GM19455 (cell line): ENCODE measurements at regions not wholly inside any gene's neighbourhood (a gene's known extent, or its start where the extent isn't known, plus 50 kb on each side); places are given as distances from the start of the nearest gene placed in this dataset.

Source experiments
- ATAC-seq: cut with Tn5 transposase; IDR thresholded peaks from one replicate; pipeline ENCODE4 v1.9.1; 2021; ENCODE audit not compliant: unreplicated experiment

DNA sequence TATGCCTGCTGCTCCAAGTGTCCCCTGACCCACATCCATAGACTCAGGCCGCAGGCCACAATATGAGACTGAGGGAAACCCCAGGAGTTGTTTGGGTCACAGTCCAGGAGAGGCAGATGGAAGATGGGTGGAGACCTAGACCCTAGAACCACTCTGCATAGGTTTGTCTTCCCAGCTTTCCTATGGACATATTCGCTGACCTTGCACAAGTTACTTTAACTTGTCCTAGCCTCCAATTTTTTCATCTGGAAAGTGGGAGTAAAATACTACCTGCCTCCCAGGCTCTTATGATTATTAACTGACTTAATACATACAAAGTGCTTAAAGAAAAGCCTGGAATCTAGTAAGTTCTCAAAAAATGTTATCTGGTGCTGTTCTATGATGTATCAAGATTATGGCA, 157.1 kb upstream of the IFNG-AS1 start:
- no peak for ATAC-seq

DNA sequence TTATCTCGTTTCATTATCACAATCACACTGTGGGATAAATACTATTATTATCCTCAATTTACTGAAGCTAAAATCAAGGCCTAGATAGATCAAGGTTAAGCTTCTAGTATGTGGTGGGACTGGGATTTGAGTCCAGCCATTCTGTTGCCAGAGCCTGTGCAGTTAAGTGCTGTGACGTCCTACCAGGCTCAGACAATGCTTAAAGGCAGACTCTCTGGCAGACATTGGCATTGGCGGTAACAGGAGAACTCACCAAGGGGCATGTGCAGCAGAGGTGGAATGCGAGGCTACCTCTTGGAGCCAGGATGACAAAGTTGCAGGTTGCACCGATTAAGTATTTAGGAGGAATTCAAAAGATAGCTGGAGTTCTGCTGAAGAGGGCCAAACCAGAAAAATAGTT, 155.6 kb upstream of the IFNG-AS1 start:
- no peak for ATAC-seq

GRCh38 chr12:67837876-67838275, 151.4 kb upstream of the IFNG-AS1 start:
- ATAC-seq: no peak

DNA sequence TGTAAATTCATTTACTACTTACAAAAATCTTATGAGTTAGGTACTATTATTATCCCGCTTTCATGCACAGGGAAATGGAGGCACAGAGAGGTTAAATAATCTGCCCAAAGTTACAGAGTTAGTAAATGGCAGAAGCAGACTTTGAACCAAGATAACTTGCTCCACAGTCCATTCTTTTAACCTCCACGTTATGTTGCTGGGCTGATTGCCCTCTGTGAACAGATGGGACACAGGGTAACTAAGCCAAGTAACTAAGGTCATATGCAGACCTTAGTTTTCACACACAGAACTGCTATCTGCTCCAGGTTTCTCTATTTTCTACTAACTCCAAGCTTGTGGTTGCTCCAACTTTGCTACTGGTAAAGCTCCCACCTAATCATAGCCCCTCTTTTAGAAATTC, 147.1 kb upstream of the IFNG-AS1 start:
- no peak for ATAC-seq

GRCh38 chr12:67843257-67843656, 146.0 kb upstream of the IFNG-AS1 start:
- no peak for ATAC-seq

DNA sequence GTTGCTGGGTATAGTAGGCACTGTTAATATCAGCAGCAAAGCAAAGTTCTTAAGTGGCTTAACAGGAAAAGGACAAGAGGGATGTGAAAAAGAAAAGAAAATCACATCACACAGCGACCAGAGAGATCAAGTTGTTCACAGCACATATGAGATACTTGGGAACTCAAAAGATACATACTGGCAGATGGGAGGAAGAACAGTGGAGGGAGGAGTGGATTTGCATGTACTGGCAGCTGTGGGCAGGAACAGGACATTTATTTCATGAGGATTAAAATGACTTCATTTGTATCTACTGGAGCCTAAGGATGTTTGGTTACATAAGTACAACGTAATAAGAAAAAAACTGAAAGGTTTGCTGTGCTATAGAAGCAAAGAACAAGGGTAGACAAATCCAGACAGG, 136.5 kb upstream of the IFNG-AS1 start:
- ATAC-seq: no peak

GRCh38 chr12:67853204-67853603, 136.0 kb upstream of the IFNG-AS1 start:
- no peak for ATAC-seq

- ATAC-seq: no peak
These were observed 134.9 kb upstream of the IFNG-AS1 start for GRCh38 chr12:67854351-67854750.

DNA sequence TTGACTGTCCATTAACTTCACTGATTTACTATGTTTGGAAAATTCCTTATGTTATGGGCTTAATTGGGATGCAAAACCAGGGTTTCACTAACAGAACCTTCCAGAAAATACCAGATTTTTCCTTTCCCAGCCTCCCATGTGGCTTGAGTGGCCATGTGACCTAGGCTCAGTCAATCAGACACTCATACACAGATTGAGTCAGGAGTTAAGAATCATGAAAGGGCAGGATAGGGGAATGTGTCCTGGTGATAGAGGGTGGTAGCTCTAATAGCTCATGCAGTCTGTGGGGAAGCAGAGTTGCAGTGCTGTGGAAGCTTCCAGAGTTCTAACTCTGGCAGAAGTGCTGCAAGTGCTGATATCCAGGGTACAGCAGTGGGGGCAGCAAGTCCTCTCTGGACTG, 134.1 kb upstream of the IFNG-AS1 start:
- ATAC-seq: no peak

DNA sequence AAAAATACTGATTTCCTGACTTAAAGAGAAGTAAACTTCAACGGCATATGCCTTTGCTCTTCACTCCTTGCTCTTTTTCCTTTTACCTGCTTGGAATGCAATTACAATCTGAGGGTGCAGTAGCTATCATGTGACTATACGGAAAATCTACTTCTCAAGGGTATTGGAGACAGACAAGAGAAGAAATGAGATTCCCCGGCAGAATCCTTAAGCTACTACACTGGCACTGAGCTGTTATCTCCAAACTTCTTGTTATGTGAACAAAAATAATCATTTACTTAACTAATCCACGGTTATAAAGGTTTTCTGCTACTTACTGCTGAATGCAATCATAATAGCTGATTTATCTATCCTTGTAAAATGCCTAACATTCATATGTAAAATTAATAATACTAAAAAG, 118.0 kb upstream of the IFNG-AS1 start:
- ATAC-seq: no peak

DNA sequence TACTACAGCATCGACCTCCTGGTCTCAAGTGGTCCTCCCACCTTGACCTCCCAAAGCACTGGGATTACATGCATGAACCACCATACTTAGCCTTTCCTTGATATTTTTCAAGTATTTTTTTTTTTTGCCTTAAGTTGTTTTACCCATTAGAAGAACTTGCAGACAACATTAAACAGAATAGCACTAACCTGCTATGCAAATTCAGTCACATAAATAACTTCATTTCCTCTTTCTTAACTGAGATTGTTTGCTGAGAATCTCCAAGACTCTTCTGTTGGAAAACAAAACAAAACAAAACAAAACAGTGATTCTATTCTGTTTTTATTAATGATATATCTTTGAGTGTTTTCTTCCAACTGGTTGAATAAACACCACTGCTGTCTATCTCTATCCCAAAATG, 115.9 kb upstream of the IFNG-AS1 start:
- no peak for ATAC-seq

DNA sequence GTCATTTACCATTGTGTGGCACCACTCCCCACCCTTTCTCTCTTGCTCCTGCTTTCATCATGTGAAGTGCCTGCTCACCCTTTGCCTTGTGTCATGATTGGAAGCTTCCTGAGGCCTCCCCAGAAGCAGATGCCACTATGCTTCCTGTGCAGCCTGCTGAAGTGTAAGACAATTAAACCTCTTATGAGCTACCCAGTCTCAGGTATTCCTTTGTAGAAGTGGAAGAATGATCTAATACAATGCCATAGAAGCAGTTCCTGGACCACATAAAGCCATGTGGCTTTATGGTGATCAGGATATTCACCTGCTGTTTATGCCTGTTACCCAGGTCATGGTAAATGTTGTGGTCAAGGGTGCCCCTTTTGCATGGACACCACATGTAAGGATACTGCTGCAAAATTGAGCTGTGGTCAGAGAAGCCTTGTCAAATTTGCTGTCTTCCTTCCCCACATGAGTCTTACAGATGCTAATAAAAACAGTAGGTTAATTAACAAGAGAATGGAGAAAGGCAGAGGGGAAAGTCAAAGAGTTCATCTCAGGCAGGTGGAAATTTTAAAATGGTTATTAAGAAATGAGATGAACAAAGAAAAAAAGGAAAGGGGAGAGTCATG, 112.8 kb upstream of the IFNG-AS1 start:
- ATAC-seq: no peak

DNA sequence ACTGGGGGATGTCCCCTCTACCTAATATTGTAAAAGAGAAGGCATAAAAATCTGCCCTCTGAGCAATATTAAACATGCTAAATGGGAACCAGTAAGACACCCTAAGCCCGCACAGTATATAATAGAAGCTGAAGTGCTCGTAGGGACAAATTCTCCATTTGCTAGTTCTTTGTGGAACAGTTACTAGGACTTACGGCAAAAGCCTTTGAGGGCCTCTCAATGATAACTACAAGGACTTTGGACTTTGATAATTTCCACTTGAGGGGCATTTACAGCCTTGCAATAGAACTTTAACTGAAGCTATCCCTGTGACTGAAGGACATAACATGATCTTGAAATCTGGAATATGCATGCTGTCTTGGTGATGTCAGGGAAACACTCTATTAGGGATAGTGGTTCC, 111.5 kb upstream of the IFNG-AS1 start:
- no peak for ATAC-seq

- no peak for ATAC-seq
These were observed 109.3 kb upstream of the IFNG-AS1 start for GRCh38 chr12:67879937-67880336.

GRCh38 chr12:67881565-67881964, 107.7 kb upstream of the IFNG-AS1 start:
- no peak for ATAC-seq

DNA sequence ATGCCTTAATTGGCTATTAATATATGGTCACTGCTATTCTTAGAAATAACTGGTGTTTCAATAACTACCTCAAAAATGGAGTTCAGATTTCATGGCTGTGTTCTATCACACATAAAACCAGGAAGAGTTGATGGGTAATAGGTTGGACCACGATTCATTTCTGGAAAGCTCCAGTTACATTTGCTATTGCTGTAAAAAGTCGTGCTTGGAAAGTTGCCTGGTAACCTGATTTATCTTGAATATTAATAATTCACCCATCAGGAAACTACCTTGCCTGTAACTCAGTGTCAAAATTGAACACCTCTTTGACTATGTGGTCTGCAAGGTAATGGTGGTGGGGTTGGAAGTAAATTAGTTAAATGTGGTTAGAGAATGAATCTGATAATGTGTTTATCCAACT, 104.7 kb upstream of the IFNG-AS1 start:
- ATAC-seq: no peak

DNA sequence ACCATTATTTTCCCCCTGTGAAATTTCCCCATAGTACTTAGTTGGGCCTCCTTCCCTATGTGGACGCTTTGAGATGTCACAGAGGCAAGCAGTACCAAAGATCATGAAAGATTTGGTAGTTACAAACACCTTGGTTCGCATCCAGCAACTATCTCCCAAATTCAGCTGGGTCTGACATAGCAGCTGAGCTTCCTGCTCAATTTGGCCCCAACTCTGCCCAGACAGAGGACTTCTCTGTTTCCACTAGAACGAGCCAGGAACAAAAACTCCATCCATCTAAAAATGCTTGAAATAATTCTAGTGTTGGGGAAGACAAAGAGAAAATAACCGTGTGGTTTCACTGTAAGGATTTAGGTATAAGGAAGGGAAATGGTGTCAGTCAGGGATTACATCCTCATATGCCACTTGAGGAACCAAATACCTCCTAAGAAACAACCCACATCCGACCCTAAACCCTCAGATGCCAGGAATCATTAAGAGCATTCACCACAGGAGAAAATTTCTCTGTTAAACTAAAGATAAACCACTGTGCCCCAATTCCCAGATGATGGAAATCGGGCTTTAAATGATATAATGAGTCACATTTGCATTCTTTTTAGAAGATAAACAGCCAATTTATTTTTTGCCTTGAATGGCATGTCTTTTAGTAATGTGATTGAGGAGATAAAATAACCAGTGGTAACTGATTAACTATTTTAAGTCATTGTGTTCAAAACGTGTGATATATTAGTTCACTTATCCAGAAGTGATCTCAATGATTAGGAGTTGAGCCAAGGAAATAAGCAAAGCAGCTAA, 103.7 kb upstream of the IFNG-AS1 start:
- ATAC-seq: no peak

GRCh38 chr12:67887065-67887464, 102.2 kb upstream of the IFNG-AS1 start:
- no peak for ATAC-seq

DNA sequence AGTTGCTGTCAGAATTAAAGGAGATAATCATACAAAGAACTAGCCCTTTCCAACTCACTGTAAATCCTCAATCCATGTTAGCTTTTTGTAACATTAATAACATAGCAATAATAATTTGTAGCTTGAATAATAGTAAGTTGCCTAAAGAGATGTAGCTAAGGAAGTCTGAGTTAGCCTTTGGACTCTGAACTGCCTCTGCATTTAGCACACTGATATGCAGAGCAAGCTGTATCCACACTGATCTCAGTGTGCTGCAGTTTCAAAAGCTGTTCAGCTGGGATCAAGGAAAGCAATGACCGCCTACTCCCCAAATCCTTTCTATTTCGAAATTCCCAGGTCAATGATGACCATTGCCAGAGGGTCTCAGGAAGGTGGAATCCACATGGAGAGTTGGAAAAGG, 99.3 kb upstream of the IFNG-AS1 start:
- no peak for ATAC-seq

DNA sequence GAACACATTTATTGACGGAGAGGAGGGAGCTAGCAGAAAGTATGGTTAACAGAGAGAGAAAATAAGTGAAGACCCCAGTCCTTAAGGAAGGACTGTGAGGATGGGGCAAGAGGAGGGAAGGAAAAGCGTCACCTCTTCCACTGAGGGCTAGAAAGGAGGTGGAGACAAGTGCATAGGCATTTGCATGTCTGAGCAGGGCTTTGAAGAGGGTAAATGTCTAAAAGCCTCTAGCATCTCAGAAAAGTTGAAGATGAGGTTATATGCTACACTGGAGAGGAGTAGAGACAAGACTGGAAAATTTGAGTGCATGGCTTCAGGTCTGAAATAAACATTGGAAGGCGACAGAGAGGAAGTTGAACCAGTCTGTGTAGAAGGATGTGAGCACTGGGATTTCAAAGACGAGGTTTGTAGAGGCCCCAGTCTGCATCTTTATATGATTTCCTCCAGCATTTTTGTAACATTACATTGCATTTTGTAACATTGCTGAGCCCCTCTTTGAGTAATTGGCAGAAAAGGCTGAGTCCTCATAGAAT, 98.5 kb upstream of the IFNG-AS1 start:
- ATAC-seq: no peak

GRCh38 chr12:67891596-67891995, 97.7 kb upstream of the IFNG-AS1 start:
- no peak for ATAC-seq

- ATAC-seq: no peak
These were observed 96.8 kb upstream of the IFNG-AS1 start for GRCh38 chr12:67892259-67893021.
